Hepatocyte (in vitro differentiated cells): ENCODE measurements at regions not wholly inside any gene's neighbourhood (a gene's known extent, or its start where the extent isn't known, plus 50 kb on each side); places are given as distances from the start of the nearest gene placed in this dataset.

Experiments used
- DNase-seq: peaks from one replicate; pipeline ENCODE4 v3.0.0-alpha.2; 2016; ENCODE audit warnings: low spot score
- H2AFZ ChIP-seq: fragments of 200-600 bp; sonication (generic); 2 replicates; pipeline ENCODE4 v1.6.0; 2016; ENCODE audit warnings: antibody characterized with exemption, mild to moderate bottlenecking
- H3K27ac ChIP-seq: fragments of 200-600 bp; sonication (generic); 2 replicates; pipeline ENCODE4 v1.5.1; 2016; ENCODE audit warnings: mild to moderate bottlenecking
- H3K27me3 ChIP-seq: fragments of 200-600 bp; sonication (generic); 2 replicates; pipeline ENCODE4 v1.6.1; 2016
- H3K36me3 ChIP-seq: fragments of 200-600 bp; sonication (generic); replicated peaks from 2 replicates; pipeline ENCODE4 v1.5.1; 2016; ENCODE audit warnings: low read depth; ENCODE audit not compliant: insufficient read depth
- H3K4me1 ChIP-seq: fragments of 200-600 bp; sonication (generic); 2 replicates; pipeline ENCODE4 v1.5.1; 2016; ENCODE audit warnings: mild to moderate bottlenecking, moderate library complexity; ENCODE audit not compliant: insufficient read depth
- H3K4me2 ChIP-seq: fragments of 200-600 bp; sonication (generic); 2 replicates; pipeline ENCODE4 v1.6.0; 2016
- H3K4me3 ChIP-seq: fragments of 200-600 bp; sonication (generic); 2 replicates; pipeline ENCODE4 v1.5.1; 2016; ENCODE audit warnings: mild to moderate bottlenecking
- H3K79me2 ChIP-seq: fragments of 200-600 bp; sonication (generic); 2 replicates; pipeline ENCODE4 v1.6.0; 2017; ENCODE audit warnings: mild to moderate bottlenecking
- H3K9me2 ChIP-seq: fragments of 200-600 bp; sonication (generic); replicated peaks from 2 replicates; pipeline ENCODE4 v1.6.0; 2017; ENCODE audit warnings: mild to moderate bottlenecking; ENCODE audit not compliant: insufficient read depth
- H3K9me3 ChIP-seq: fragments of 200-600 bp; sonication (generic); 2 replicates; pipeline ENCODE4 v1.5.1; 2016; ENCODE audit warnings: low read depth, mild to moderate bottlenecking
- H4K20me1 ChIP-seq: fragments of 200-600 bp; sonication (generic); 2 replicates; pipeline ENCODE4 v1.6.0; 2016; ENCODE audit warnings: mild to moderate bottlenecking; ENCODE audit not compliant: insufficient read depth, poor library complexity, severe bottlenecking
- CTCF ChIP-seq: fragments of 200-600 bp; sonication (generic); IDR thresholded peaks from 2 replicates; pipeline ENCODE4 v1.5.1; 2016; ENCODE audit warnings: antibody characterized with exemption, mild to moderate bottlenecking; ENCODE audit not compliant: poor library complexity
- EZH2 ChIP-seq: fragments of 200-600 bp; sonication (generic); IDR thresholded peaks from 2 replicates; pipeline ENCODE4 v1.6.1; 2016; ENCODE audit warnings: antibody characterized with exemption, mild to moderate bottlenecking, borderline replicate concordance
- EZH2phosphoT487 ChIP-seq: fragments of 200-600 bp; sonication (generic); IDR thresholded peaks from one replicate; pipeline ENCODE4 v1.6.1; 2018; ENCODE audit warnings: antibody characterized with exemption, mild to moderate bottlenecking, low read depth, moderate library complexity; ENCODE audit not compliant: unreplicated experiment, severe bottlenecking
- WGBS: methylation state at CpG from one replicate; pipeline ENCODE4 v1.1.6; 2016; ENCODE audit warnings: low lambda C conversion rate; ENCODE audit errors: missing lambda C conversion rate; 5-methylcytosine and 5-hydroxymethylcytosine counted together

DNA sequence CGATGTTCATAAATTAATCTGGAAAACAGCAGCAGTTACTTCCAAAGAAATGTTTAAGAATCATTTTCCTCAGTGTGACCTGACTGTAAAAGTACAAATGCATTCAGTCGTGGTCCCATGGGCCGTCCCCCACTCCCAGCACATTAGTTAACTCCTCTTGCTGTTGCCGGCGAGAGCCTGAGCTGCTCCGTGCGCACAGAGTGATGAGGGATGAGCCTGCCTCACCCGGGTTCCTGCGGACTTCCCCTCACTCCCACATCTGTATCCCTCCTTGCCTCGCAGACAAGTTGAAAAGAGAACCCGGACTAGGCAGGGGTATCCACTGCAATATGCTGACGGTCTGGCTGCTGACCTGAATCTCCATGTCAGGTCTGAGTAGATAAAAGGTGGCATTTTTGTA, 861.7 kb upstream of the NR2F2 start:
- Histone ChIP-seq H3K27me3 (no peaks in the 10 kb centered on the region), H4K20me1 (no peaks in the 10 kb centered on the region), H3K4me3 (no peak overlapping the region), H3K9me3 (no peaks in the 10 kb centered on the region), H3K9me2 (no peaks in the 10 kb centered on the region), H3K79me2 (no peaks in the 10 kb centered on the region), H2AFZ (no peak overlapping the region), H3K4me1 (no peaks in the 10 kb centered on the region), H3K27ac (no peak overlapping the region), H3K36me3 (no peaks in the 10 kb centered on the region), H3K4me2 (no peak overlapping the region)
- 80% methylated on average over 12 of the region's 12 CpGs for WGBS
- DNase-seq, result no peak
- TF ChIP-seq EZH2 (no peak), EZH2phosphoT487 (no peak)

DNA sequence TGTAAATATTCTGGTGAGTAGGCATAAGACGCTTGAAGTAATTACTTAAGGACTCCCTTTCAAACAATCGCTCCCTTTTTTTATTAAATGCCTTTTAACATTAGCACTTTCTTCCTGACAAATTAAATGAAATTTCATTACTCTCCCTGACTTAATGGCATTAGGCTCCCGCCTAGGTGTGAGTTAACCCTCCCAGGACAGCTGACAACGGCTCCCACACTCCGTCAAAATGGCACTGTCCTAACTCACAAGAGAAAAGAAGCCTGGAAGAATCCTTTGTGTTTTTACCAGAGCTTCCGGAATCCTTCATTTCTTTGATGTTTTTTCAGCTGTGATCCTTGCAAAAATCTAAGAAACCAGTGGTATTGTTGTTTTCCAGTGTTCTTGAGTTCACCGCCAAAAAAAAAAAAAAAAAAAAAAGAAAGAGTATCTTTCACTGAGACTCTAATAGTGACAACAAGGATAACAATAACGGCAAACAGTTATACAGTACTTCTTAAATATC, 861.0 kb upstream of the NR2F2 start:
- no peak overlapping the region for H3K4me2 ChIP-seq
- H3K9me2 ChIP-seq, result no peaks in the 10 kb centered on the region
- H3K36me3 ChIP-seq, result no peaks in the 10 kb centered on the region
- no peaks in the 10 kb centered on the region for H3K79me2 ChIP-seq
- DNase-seq, result no peak
- no peak overlapping the region for H3K4me3 ChIP-seq
- H4K20me1 ChIP-seq, result no peaks in the 10 kb centered on the region
- TF ChIP-seq CTCF, result no peak
- no peak for TF ChIP-seq EZH2phosphoT487
- TF ChIP-seq EZH2, result no peak
- H3K27ac ChIP-seq, result no peak overlapping the region
- no peaks in the 10 kb centered on the region for H3K27me3 ChIP-seq
- H3K9me3 ChIP-seq, result no peaks in the 10 kb centered on the region
- H2AFZ ChIP-seq, result no peak overlapping the region
- WGBS, result 68% methylated on average over 8 of the region's 8 CpGs
- no peaks in the 10 kb centered on the region for H3K4me1 ChIP-seq

DNA sequence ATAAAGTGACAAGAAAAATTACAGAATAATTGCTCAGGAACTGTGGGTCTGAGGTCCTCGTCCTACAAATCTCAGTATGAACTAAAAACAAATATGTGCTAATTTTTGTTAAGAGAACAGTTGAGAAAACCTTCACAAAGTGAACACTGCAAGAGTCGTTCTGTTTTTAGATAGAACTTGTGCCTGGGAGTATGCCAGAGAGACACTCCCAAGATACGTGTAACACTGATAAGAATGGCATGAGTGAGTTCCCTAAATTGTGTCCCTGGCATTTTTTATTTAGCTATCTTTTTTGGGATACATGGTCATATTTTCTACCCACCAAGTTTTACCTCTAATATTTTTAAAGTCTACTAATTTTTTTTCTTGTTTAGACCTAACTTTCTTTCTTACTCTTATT, 860.0 kb upstream of the NR2F2 start:
- Histone ChIP-seq H3K36me3 (no peaks in the 10 kb centered on the region), H3K4me3 (no peak overlapping the region), H3K27ac (no peak overlapping the region), H3K79me2 (no peaks in the 10 kb centered on the region), H3K4me2 (no peak overlapping the region), H2AFZ (no peak overlapping the region), H3K27me3 (no peaks in the 10 kb centered on the region), H3K9me3 (no peaks in the 10 kb centered on the region), H3K4me1 (no peaks in the 10 kb centered on the region), H4K20me1 (no peaks in the 10 kb centered on the region), H3K9me2 (no peaks in the 10 kb centered on the region)
- WGBS, result 83% methylated on average over 3 of the region's 3 CpGs
- no peak for TF ChIP-seq EZH2phosphoT487
- no peak for TF ChIP-seq CTCF
- TF ChIP-seq EZH2, result no peak
- DNase-seq, result no peak

- no peaks in the 10 kb centered on the region for H3K79me2 ChIP-seq
- H3K4me3 ChIP-seq, result no peak overlapping the region
- no peak overlapping the region for H3K27ac ChIP-seq
- H3K27me3 ChIP-seq, result no peaks in the 10 kb centered on the region
- H3K9me3 ChIP-seq, result no peaks in the 10 kb centered on the region
- 46% methylated on average over 4 of the region's 4 CpGs for WGBS
- no peak for TF ChIP-seq CTCF
- no peak for TF ChIP-seq EZH2phosphoT487
- TF ChIP-seq EZH2, result no peak
- H3K9me2 ChIP-seq, result no peaks in the 10 kb centered on the region
- no peaks in the 10 kb centered on the region for H4K20me1 ChIP-seq
- DNase-seq, result no peak
- no peaks in the 10 kb centered on the region for H3K4me1 ChIP-seq
- no peak overlapping the region for H2AFZ ChIP-seq
- no peaks in the 10 kb centered on the region for H3K36me3 ChIP-seq
- H3K4me2 ChIP-seq, result no peak overlapping the region
Measured at GRCh38 chr15:95470997-95471689, 859.4 kb upstream of the NR2F2 start.
